ENCODE measurements at regions not wholly inside any gene's neighbourhood (a gene's known extent, or its start where the extent isn't known, plus 50 kb on each side); places are given as distances from the start of the nearest gene placed in this dataset.
A peak's percentile ranks its signal among the peaks of the same experiment; 100 is the strongest.
"Not testable (repeated sequence)": the region's sequence is repeated elsewhere in the genome, so short reads cannot be mapped to it uniquely, and the experiment has no call there.

GRCh38 chr11:31957674-31958073 is 133.2 kb upstream of the RCN1 start:
- DNase-seq (ENCODE audit: low read depth): no peak

GRCh38 chr11:31956310-31956709 is 134.6 kb upstream of the RCN1 start:
- peak; percentile 11 for DNase-seq (ENCODE audit: low read depth)

GRCh38 chr11:31955838-31956237 is 135.0 kb upstream of the RCN1 start:
- no peak for DNase-seq (ENCODE audit: low read depth)

- no peak for DNase-seq (ENCODE audit: low read depth)
These were observed 137.0 kb upstream of the RCN1 start for GRCh38 chr11:31953803-31954327.

- not testable (repeated sequence) for DNase-seq (ENCODE audit: low read depth)
These were observed 138.6 kb upstream of the PAX6 start for GRCh38 chr11:31949733-31950200.

- DNase-seq (ENCODE audit: low read depth): no peak
These were observed 135.9 kb upstream of the PAX6 start for GRCh38 chr11:31947051-31947450.

DNA sequence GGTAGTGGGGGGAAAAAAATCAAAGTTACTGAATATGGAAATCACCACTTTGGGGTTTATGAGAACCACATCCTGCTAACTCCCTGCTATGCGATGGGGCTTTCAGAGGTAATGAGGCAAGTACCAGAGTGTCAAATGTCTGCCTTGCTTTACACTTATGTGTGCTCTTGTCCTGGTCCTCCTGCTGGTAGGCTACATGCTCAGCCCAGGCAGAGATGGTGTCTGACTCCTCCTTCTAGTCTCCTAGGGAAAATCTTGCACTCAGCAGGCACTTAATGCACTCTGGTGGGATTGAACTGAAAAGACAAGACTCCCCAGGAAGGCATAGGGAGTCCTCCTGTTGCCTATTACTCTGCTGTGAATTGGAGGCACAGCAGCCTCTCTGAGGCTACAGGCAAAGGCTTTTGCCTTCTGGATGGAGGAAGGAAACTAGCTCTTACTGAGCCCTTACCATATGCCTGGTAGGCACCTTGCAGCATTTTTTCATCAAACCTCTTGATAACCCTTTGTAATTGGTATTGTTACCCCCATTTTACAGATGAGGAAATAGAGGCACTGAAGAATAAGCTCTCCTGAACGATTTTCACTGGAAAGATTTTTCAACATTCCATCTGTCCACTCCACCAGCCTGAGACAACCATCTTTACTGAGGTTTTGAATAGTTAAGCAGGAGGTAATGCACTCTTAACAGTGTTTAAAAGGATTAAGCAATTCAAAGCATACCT is 132.1 kb upstream of the PAX6 start:
- no peak for DNase-seq (ENCODE audit: low read depth)

DNA sequence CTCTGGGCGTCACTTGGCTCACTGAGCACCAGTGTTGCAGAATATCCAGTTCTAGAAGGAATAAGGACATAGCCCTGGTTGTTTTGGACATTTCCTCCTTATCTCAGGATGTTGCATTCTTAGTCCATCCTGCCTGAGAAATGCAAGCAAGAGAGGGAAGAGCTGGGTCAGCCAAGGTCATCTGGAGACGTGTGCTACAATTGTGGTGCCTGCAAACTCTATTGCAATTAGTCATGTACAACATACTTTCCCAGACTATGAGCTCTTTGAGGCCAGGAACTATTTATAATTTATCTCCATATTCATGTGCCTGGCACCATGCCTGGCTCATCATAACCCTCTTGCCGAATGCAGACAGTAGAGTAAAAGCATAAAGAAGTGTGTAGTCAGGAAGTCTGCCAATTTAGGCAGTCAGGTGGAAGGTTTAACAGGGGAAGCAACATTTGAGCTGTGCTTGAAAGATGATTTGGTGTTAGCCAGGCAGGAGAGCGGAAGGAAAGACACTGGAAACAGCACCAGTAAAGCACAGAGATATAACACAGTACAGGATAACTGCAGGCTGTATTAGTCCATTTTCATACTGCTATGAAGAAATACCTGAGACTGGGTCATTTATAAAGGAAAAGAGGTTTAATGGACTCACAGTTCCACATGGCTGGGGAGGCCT is 129.4 kb upstream of the PAX6 start:
- DNase-seq (ENCODE audit: low read depth): no peak

DNA sequence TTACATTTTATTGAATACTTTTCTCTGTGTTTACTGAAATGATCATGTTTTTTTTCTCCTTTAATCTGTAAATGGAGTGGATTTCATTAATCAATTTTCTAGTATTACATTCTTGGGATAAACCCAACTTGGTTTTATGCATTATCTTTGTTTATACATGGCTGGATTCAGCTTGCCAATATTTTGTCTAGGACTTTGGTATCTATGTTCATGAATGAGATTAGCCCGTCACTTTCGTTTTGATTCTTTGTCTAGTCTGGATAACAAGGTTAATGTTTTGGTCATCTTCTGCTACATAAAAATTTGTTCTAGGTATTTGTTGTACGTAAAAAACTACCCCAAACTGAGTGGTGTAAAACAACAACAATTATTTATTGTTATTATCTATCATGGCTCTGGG is 127.9 kb upstream of the PAX6 start:
- no peak for DNase-seq (ENCODE audit: low read depth)

DNA sequence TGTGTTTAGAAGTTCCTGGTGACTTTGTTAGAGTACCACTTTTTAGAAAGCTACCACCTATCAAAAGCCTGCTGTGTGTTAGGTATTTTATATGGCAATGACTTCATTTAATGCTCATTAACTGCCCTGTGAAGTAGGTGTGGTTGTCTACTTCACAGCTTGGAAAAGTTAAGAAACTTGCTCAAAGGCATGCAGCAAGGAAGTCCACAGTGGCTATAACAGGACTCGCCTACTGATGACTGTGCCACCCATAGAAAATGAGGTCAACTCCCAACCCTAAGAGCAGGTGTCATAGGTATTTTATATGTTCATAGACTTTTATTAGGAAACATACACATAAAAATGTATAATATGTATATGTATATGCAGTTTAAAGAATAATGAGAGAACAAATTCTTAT is 125.2 kb upstream of the PAX6 start:
- no peak for DNase-seq (ENCODE audit: low read depth)

- no peak for DNase-seq (ENCODE audit: low read depth)
These were observed 121.8 kb upstream of the PAX6 start for GRCh38 chr11:31932879-31933278.

GRCh38 chr11:31927982-31928381 is 116.9 kb upstream of the PAX6 start:
- no peak for DNase-seq (ENCODE audit: low read depth)

GRCh38 chr11:31926816-31927528 is 115.8 kb upstream of the PAX6 start:
- no peak for DNase-seq (ENCODE audit: low read depth)

- no peak for DNase-seq (ENCODE audit: low read depth)
These were observed 115.0 kb upstream of the PAX6 start for GRCh38 chr11:31926106-31926505.

- DNase-seq (ENCODE audit: low read depth): no peak
These were observed 111.3 kb upstream of the PAX6 start for GRCh38 chr11:31922450-31922849.

DNA sequence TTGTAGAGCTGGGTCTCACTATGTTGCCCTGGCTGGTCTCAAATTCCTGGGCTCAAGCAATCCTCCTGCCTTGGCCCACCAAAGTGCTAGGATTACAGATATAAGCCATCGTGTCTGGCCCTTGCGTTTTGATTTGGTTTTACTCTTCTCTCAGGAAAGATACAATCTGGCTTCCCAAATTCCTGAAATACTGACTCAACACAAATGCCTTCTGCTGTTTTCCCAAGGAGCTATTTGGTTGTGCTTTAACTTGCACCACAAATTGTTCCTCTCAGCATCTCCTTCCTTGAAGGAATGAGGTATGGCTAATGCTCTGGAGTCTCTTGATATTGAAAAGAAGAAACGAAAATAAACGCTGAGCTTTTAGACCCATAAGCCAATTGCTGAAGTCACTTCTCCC is 110.0 kb upstream of the PAX6 start:
- peak; percentile 22 for DNase-seq (ENCODE audit: low read depth)

- no peak for DNase-seq (ENCODE audit: low read depth)
These were observed 108.1 kb upstream of the PAX6 start for GRCh38 chr11:31919175-31919574.

- no peak for DNase-seq (ENCODE audit: low read depth)
These were observed 104.7 kb upstream of the PAX6 start for GRCh38 chr11:31915867-31916266.

- no peak for DNase-seq (ENCODE audit: low read depth)
These were observed 102.9 kb upstream of the PAX6 start for GRCh38 chr11:31913985-31914384.

GRCh38 chr11:31912808-31913207 is 101.7 kb upstream of the PAX6 start:
- no peak for DNase-seq (ENCODE audit: low read depth)

DNA sequence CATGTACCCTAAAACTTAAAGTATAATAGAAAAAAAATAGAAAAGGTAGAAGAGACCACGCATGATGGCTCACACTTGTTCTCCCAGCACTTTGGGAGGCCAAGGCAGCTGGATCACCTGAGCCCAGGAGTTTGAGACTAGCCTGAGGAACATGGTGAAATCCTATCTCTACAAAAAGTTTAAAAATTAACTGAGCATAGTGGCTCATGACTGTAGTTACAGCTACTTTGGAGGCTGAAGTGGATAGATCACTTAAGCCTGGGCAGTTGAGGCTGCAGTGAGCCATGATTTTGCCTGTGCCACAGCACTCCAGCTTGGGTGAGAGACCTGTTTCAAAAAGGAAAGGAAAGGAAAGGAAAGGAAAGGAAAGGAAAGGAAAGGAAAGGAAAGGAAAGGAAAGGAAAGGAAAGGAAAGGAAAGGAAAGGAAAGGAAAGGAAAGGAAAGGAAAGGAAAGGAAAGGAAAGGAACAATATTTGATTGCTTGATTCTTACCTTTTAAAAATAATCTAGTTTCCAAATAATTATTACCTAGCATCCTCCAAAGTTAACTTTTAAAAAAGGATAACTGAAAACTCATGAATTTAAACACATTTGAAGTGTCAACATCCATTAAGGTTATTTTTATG is 99.9 kb upstream of the PAX6 start:
- DNase-seq (ENCODE audit: low read depth): no peak

All from renal cortical epithelial cell (primary cell).